Pancreas (tissue), 10 donors: ENCODE measurements at regions not wholly inside any gene's neighbourhood (a gene's known extent, or its start where the extent isn't known, plus 50 kb on each side); places are given as distances from the start of the nearest gene placed in this dataset.

Source experiments
- ATAC-seq, 4 donors: fragments of 200-7000 bp; cut with Tn5 transposase; one replicate each; pipeline versions ENCODE4 v1.8.0 to v1.9.1; 2020; ENCODE audit warnings: mild to moderate bottlenecking in 4 of 4, moderate library complexity in 4 of 4
- DNase-seq, 6 donors: peaks; one replicate each; pipeline ENCODE4 v3.0.0-alpha.2; 2020
- FAIRE-seq: peaks from 2 replicates; lab custom pipeline; 2012; peaks lifted over from hg19 to GRCh38; lab: Jason Lieb, UNC
- H3K27ac ChIP-seq, 4 donors: fragments of 200-600 bp; sonication (generic); 1 replicate in 3 of 4; 2 replicates in 1 of 4; pipeline versions ENCODE4 v1.5.0 to v1.8.0; 2020
- H3K27me3 ChIP-seq, 4 donors: fragments of 200-600 bp; one replicate each; pipeline ENCODE4 v1.8.0; 2021
- H3K36me3 ChIP-seq, 3 donors: fragments of 200-600 bp; sonication (generic) in 1 of 3; one replicate each; pipeline versions ENCODE4 v1.5.0 to v1.8.0; 2020 to 2021
- H3K4me1 ChIP-seq, 3 donors: fragments of 200-600 bp; one replicate each; pipeline ENCODE4 v1.8.0; 2021
- H3K4me3 ChIP-seq, 4 donors: fragments of 200-600 bp; sonication (generic) in 2 of 4; one replicate each; pipeline versions ENCODE4 v1.5.0 to v1.8.0; 2020 to 2021
- H3K9me3 ChIP-seq, 4 donors: fragments of 200-600 bp; one replicate each; pipeline ENCODE4 v1.8.0; 2021
- CTCF ChIP-seq, 4 donors: fragments of 200-600 bp; sonication (generic) in 3 of 4; IDR thresholded peaks; one replicate each; pipeline versions ENCODE4 v1.5.0 to v1.8.0; 2021; ENCODE audit warnings: antibody characterized with exemption in 4 of 4
- WGBS, 2 donors: extraction: QIAGEN DNeasy Blood & Tissue Kit; methylation state at CpG; one replicate each; pipeline ENCODE4 v1.1.7; 2013; 5-methylcytosine and 5-hydroxymethylcytosine counted together
- intact Hi-C, 3 donors: fragments of 100-400 bp; cut with DNase I; formaldehyde crosslinking; loops; one replicate each; pipeline versions ENCODE4 v1.11.1 to v1.14.2; 2022
- donor health status: healthy with polysubstance abuse.
- donor health status: DM: no; HTN: no; CAD: no; lungs with moderate emphysema.
- donor health status: DM: no; HTN: no; CAD: no.
- donor health status: control.
- donor health status: control.
- donor health status: Bipolar disorder and iron deficiency.
- donor health status: DM: yes; HTN: yes; CAD: no.
- donor health status: DM: no; HTN: no; CAD: no.
- donor health status: DM: no; HTN: no; CAD: no.
- donor health status: DM: yes; HTN: yes; CAD: no.

DNA sequence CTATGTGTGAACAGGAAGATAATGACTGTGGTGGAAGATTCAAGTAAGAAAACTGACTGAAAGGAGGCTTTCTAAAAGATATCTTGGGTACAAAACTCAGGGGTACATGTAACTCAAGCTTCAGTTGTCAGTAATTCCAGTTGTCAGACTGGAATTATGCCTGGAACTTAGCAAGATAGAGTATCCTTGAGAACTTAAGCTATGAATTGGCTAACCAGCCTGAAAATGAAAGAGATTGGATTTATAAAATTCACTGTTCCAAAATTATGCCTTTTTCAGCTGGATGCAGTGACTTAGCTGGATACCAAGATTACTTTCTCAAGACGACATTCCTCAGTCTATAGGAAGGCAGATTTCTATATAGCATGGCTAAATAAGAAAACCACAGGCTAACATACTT, 221.9 kb upstream of the ZBTB20 start:
- 50 to 67% methylated on average over 1 of the region's 1 CpG for WGBS, 2 donors
- H3K4me3 ChIP-seq: no peak overlapping the region
- intact Hi-C loops: no loop called here
- no peak for ATAC-seq
- H3K9me3 ChIP-seq: no peaks in the 10 kb centered on the region
- H3K4me1 ChIP-seq: no peaks in the 10 kb centered on the region
- H3K27me3 ChIP-seq: no peaks in the 10 kb centered on the region
- no peak for FAIRE-seq
- H3K36me3 ChIP-seq: no peaks in the 10 kb centered on the region
- H3K27ac ChIP-seq: no peak overlapping the region
- DNase-seq: no peak
- TF ChIP-seq CTCF (IDR thresholded peaks at IDR 0.05): no peak

DNA sequence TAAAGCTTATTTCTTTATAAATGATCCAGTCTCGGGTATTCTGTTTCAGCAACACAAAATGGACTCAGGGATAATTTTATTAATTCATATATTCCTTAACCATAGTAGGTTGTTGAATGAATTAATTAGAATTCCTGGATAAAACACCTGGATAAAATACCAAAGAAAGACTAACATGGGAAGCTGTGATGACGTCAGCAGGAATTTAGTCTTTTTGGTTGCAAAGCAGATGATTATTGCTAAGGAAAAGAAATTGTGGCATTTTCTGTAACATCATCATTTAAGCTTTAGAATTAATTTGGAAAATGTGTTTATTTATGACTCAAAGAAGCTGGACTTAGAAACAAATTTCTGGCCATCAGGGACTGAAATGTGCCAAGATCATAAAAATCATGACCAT, 228.3 kb upstream of the ZBTB20 start:
- no peak for DNase-seq
- 69 to 75% methylated on average over 2 of the region's 2 CpGs for WGBS, 2 donors
- FAIRE-seq: no peak
- no peak overlapping the region for H3K27ac ChIP-seq
- H3K4me3 ChIP-seq: no peak overlapping the region
- no peak for TF ChIP-seq CTCF (IDR thresholded peaks at IDR 0.05)
- no peaks in the 10 kb centered on the region for H3K9me3 ChIP-seq
- ATAC-seq: no peak
- no peaks in the 10 kb centered on the region for H3K4me1 ChIP-seq
- no peaks in the 10 kb centered on the region for H3K36me3 ChIP-seq
- H3K27me3 ChIP-seq: no peaks in the 10 kb centered on the region
- intact Hi-C loops: no loop called here

DNA sequence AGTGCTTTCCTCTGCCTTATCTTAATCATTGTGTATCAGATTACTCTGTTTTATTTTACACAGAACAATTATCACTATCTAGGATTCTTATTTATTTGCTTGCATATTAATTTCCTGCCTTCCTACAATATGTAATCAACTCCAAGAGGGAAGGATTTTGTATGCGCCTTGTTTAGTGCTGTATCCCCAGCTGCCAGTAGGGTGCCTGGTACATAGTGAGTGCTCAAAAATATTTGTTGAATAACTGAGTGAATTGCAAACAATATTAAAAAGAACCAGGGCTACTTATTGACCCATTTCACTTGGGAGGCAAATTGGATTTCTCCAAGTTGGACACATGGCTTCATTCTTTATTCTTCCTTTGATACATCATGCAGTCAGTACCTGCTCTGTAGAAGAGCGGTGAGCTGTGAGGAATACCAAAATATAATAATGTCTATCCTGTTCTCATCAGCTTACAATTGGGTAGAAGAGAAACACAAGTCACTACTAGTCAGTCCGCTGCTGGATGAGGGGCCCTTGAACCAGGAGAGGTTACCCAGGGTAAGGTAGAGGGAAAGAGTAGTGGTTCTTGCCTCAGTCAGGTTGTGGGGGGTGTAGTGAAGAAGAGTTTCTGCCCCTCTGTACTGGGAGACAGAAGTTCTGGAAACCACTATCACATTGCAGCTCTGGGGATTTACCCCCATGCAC, 233.9 kb upstream of the ZBTB20 start:
- Histone ChIP-seq H3K9me3 (no peaks in the 10 kb centered on the region), H3K27me3 (no peaks in the 10 kb centered on the region), H3K36me3 (no peaks in the 10 kb centered on the region), H3K4me1 (no peaks in the 10 kb centered on the region), H3K27ac (no peak overlapping the region), H3K4me3 (no peak overlapping the region)
- DNase-seq (no peak), ATAC-seq (no peak), FAIRE-seq (no peak)
- no peak for TF ChIP-seq CTCF (IDR thresholded peaks at IDR 0.05)
- intact Hi-C loops: no loop called here
- WGBS, 2 donors: 81 to 92% methylated on average over 3 of the region's 3 CpGs

DNA sequence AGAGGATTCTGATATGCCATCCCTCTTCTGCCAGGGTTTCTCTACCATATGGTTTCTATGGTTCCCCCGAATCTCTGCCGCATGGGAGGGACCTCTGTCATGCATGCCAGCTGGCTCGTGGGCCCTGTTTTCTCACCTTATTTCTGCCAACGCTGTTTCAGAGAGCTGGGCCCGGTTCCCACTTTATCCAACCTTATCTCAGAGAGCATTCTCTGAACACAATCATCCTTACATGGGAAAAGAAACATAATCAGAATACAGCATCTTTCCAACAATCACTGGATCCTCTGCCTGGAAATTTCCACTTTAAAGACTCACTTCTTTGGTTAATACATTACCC, 234.5 kb upstream of the ZBTB20 start:
- Histone ChIP-seq H3K9me3 (no peaks in the 10 kb centered on the region), H3K36me3 (no peaks in the 10 kb centered on the region), H3K4me1 (no peaks in the 10 kb centered on the region), H3K27me3 (no peaks in the 10 kb centered on the region), H3K4me3 (no peak overlapping the region), H3K27ac (no peak overlapping the region)
- WGBS, 2 donors: 26 to 38% methylated on average over 5 of the region's 5 CpGs
- ATAC-seq (no peak), FAIRE-seq (no peak), DNase-seq (no peak)
- no peak for TF ChIP-seq CTCF (IDR thresholded peaks at IDR 0.05)
- intact Hi-C loops: no loop called here

DNA sequence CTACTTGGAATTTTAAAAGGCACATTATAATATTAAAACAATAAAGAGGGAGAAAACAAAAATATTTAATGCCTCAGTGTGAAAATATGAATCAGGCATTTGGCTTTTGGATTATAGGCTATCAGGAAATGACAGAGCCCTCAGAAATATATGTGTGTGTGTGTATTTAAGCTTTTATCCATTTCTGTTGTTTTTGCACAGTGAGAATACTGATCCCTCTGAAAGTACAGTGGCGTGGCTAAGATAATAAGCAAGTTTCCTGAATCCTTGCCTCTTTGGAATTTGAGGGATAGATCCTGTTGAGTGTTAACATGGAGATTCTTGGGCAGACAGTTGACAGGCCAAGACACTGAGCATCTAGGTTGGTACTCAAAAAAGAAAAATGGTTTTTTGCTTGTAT, 234.8 kb upstream of the ZBTB20 start:
- no peaks in the 10 kb centered on the region for H3K4me1 ChIP-seq
- H3K4me3 ChIP-seq: no peak overlapping the region
- no peak overlapping the region for H3K27ac ChIP-seq
- DNase-seq: no peak
- intact Hi-C loops: no loop called here
- no peaks in the 10 kb centered on the region for H3K27me3 ChIP-seq
- no peak for TF ChIP-seq CTCF (IDR thresholded peaks at IDR 0.05)
- no peak for ATAC-seq
- no peaks in the 10 kb centered on the region for H3K9me3 ChIP-seq
- 85 to 86% methylated on average over 1 of the region's 1 CpG for WGBS, 2 donors
- FAIRE-seq: no peak
- no peaks in the 10 kb centered on the region for H3K36me3 ChIP-seq
